ENCODE measurements at regions not wholly inside any gene's neighbourhood (a gene's known extent, or its start where the extent isn't known, plus 50 kb on each side); places are given as distances from the start of the nearest gene placed in this dataset.
A peak's percentile ranks its signal among the peaks of the same experiment; 100 is the strongest.
"Not testable (repeated sequence)": the region's sequence is repeated elsewhere in the genome, so short reads cannot be mapped to it uniquely, and the experiment has no call there.

GRCh38 chr17:13154398-13154797, 136.6 kb upstream of the ELAC2 start:
- 12 to 17% methylated on average over 2 of the region's 2 CpGs for WGBS, 2 experiments (ENCODE audit: low coverage in 1 of 2, low lambda C conversion rate in 2 of 2, missing lambda C conversion rate in 2 of 2)
- peak overlapping the region; percentile 48 for H2AFZ ChIP-seq
- H3K4me3 ChIP-seq = no peak overlapping the region
- DNase-seq = peak; percentile 60
- H3K9me2 ChIP-seq (ENCODE audit: insufficient read depth) = no peaks in the 10 kb centered on the region
- no peaks in the 10 kb centered on the region for H3K27me3 ChIP-seq (replicated peaks; ENCODE audit: insufficient read depth)
- H3K27ac ChIP-seq = peak overlapping the region; percentile 54
- no peaks in the 10 kb centered on the region for H4K20me1 ChIP-seq (ENCODE audit: insufficient read depth)
- H3K9me3 ChIP-seq (ENCODE audit: low read depth) = no peaks in the 10 kb centered on the region
- TF ChIP-seq EZH2phosphoT487 (IDR thresholded peaks at IDR 0.05; ENCODE audit: insufficient read depth, low read depth) = no peak
- no peak for TF ChIP-seq EZH2 (IDR thresholded peaks at IDR 0.05; ENCODE audit: insufficient read depth, poor library complexity, severe bottlenecking)
- peaks cover 58% of the 10 kb centered on the region for H3F3A ChIP-seq (ENCODE audit: insufficient read depth)
- H3K79me2 ChIP-seq (ENCODE audit: insufficient read depth) = no peaks in the 10 kb centered on the region
- in situ Hi-C loops (cut with MboI) = no loop called here
- no peak overlapping the region for H3K4me2 ChIP-seq (ENCODE audit: unreplicated experiment)
- no peaks in the 10 kb centered on the region for H3K36me3 ChIP-seq (ENCODE audit: low read depth)
- H3K4me1 ChIP-seq (ENCODE audit: insufficient read depth) = peaks cover 55% of the 10 kb centered on the region
- H3K9ac ChIP-seq = no peak overlapping the region

DNA sequence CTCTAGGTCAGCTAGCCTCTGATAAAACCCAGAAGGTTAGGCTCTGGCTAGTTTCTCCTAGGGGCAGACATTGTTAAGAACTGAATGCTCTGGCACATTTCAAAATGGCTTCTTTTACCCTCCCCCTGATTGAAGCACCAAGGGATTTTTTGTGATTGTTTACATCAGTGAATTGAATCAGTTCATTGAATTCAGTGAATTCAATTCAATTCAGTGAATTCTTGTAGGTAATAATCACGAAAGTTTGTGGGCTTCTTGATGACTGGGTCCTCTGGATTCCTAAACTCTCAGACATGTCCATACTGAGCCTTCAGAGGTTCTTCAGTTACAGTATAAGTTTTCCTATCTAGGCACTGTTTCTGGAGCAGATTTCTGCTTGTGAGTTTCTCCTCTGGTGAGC, 135.2 kb upstream of the ELAC2 start:
- Histone ChIP-seq H3K9me2 (ENCODE audit: insufficient read depth) (no peaks in the 10 kb centered on the region), H3K9ac (peak overlapping the region; percentile 61), H3K4me1 (ENCODE audit: insufficient read depth) (peaks cover 42% of the 10 kb centered on the region), H3K27ac (peak overlapping the region; percentile 90), H3K27me3 (replicated peaks; ENCODE audit: insufficient read depth) (no peaks in the 10 kb centered on the region), H4K20me1 (ENCODE audit: insufficient read depth) (no peaks in the 10 kb centered on the region), H3K4me3 (peak overlapping the region; percentile 38), H3K9me3 (ENCODE audit: low read depth) (no peaks in the 10 kb centered on the region), H3K36me3 (ENCODE audit: low read depth) (no peaks in the 10 kb centered on the region), H3K4me2 (ENCODE audit: unreplicated experiment) (peak overlapping the region; percentile 61), H2AFZ (peak overlapping the region; percentile 82), H3F3A (ENCODE audit: insufficient read depth) (peaks cover 45% of the 10 kb centered on the region), H3K79me2 (ENCODE audit: insufficient read depth) (no peaks in the 10 kb centered on the region)
- DNase-seq = peak; percentile 85
- in situ Hi-C loops (cut with MboI) = no loop called here
- TF ChIP-seq EZH2 (IDR thresholded peaks at IDR 0.05; ENCODE audit: insufficient read depth, poor library complexity, severe bottlenecking) = no peak
- no peak for TF ChIP-seq EZH2phosphoT487 (IDR thresholded peaks at IDR 0.05; ENCODE audit: insufficient read depth, low read depth)
- 6 to 18% methylated on average over 1 of the region's 1 CpG for WGBS, 2 experiments (ENCODE audit: low coverage in 1 of 2, low lambda C conversion rate in 2 of 2, missing lambda C conversion rate in 2 of 2)

GRCh38 chr17:13152501-13152900, 134.7 kb upstream of the ELAC2 start:
- H3K4me2 ChIP-seq (ENCODE audit: unreplicated experiment) = peak overlapping the region; percentile 61

DNA sequence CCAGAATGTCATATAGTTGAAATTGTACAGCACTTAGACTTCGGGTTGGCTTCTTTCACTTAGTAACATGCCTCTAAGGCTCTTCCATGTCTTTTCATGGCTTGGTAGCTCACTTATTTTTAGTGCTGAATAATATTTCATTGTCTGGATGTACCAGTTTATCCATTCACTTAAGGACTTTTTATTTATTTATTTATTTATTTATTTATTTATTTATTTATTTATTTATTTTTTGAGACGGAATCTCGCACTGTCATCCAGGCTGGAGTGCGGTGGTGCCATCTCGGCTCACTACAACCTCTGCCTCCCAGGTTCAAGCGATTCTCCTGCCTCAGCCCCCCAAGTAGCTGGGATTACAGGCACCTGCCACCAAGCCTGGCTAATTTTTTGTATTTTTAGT, 132.9 kb upstream of the ELAC2 start:
- H3K4me2 ChIP-seq (ENCODE audit: unreplicated experiment); H4K20me1 ChIP-seq (ENCODE audit: insufficient read depth); H3K9me3 ChIP-seq (ENCODE audit: low read depth); H3K27me3 ChIP-seq (replicated peaks; ENCODE audit: insufficient read depth); H2AFZ ChIP-seq; DNase-seq; H3K36me3 ChIP-seq (ENCODE audit: low read depth); H3K79me2 ChIP-seq (ENCODE audit: insufficient read depth); H3K4me3 ChIP-seq; H3K27ac ChIP-seq; in situ Hi-C loops (cut with MboI); H3K9me2 ChIP-seq (ENCODE audit: insufficient read depth); H3K9ac ChIP-seq: not testable (repeated sequence)
- WGBS, 2 experiments (ENCODE audit: low coverage in 1 of 2, low lambda C conversion rate in 2 of 2, missing lambda C conversion rate in 2 of 2) = 65 to 73% methylated on average over 6 of the region's 6 CpGs
- Histone ChIP-seq H3K4me1 (ENCODE audit: insufficient read depth) (peaks cover 33% of the 10 kb centered on the region), H3F3A (ENCODE audit: insufficient read depth) (peaks cover 41% of the 10 kb centered on the region)

More at GRCh38 chr17:13152501-13152900, 134.7 kb upstream of the ELAC2 start:
- Histone ChIP-seq H4K20me1 (ENCODE audit: insufficient read depth) (no peaks in the 10 kb centered on the region), H2AFZ (peak overlapping the region; percentile 82), H3K36me3 (ENCODE audit: low read depth) (no peaks in the 10 kb centered on the region), H3K9me3 (ENCODE audit: low read depth) (no peaks in the 10 kb centered on the region), H3K9ac (peak overlapping the region; percentile 61), H3K4me3 (peak overlapping the region; percentile 38), H3K27me3 (replicated peaks; ENCODE audit: insufficient read depth) (no peaks in the 10 kb centered on the region), H3K79me2 (ENCODE audit: insufficient read depth) (no peaks in the 10 kb centered on the region), H3K4me1 (ENCODE audit: insufficient read depth) (peaks cover 36% of the 10 kb centered on the region), H3K27ac (peak overlapping the region; percentile 90), H3F3A (ENCODE audit: insufficient read depth) (peaks cover 41% of the 10 kb centered on the region), H3K9me2 (ENCODE audit: insufficient read depth) (no peaks in the 10 kb centered on the region)
- 39 to 43% methylated on average over 3 of the region's 3 CpGs for WGBS, 2 experiments (ENCODE audit: low coverage in 1 of 2, low lambda C conversion rate in 2 of 2, missing lambda C conversion rate in 2 of 2)
- in situ Hi-C loops (cut with MboI) = no loop called here
- TF ChIP-seq EZH2 (IDR thresholded peaks at IDR 0.05; ENCODE audit: insufficient read depth, poor library complexity, severe bottlenecking) (no peak), EZH2phosphoT487 (IDR thresholded peaks at IDR 0.05; ENCODE audit: insufficient read depth, low read depth) (no peak)
- DNase-seq = peak; percentile 63

DNA sequence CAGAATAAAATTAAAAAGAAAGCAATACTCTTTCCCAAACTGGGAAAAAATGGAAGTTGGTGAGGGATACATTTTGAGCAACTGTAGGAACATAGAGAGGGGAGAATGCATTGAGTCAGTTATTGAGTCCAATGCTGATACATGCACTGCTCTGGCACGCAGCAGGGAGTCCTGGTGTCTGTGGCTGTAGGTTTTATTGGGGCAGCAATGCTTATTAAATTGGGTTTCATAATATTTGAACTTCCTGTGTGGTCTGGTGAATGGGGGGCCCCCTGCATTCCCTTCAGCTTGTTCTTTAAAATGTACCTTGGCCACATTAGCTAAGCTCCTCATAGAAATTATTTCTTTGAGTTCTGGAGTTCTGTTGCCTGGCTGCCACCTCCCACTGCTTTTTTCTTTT, 125.2 kb upstream of the ELAC2 start:
- no peak for DNase-seq
- Histone ChIP-seq H3K27ac (no peak overlapping the region), H3K4me3 (no peak overlapping the region), H3K9ac (no peak overlapping the region), H2AFZ (no peak overlapping the region), H3K4me2 (ENCODE audit: unreplicated experiment) (no peak overlapping the region), H4K20me1 (ENCODE audit: insufficient read depth) (no peaks in the 10 kb centered on the region), H3K36me3 (ENCODE audit: low read depth) (no peaks in the 10 kb centered on the region), H3K9me2 (ENCODE audit: insufficient read depth) (no peaks in the 10 kb centered on the region), H3K9me3 (ENCODE audit: low read depth) (no peaks in the 10 kb centered on the region), H3K4me1 (ENCODE audit: insufficient read depth) (no peaks in the 10 kb centered on the region; the same call in 1 of the 2 replicates), H3K27me3 (replicated peaks; ENCODE audit: insufficient read depth) (no peaks in the 10 kb centered on the region), H3F3A (ENCODE audit: insufficient read depth) (no peaks in the 10 kb centered on the region), H3K79me2 (ENCODE audit: insufficient read depth) (no peaks in the 10 kb centered on the region)
- WGBS, 2 experiments (ENCODE audit: low coverage in 1 of 2, low lambda C conversion rate in 2 of 2, missing lambda C conversion rate in 2 of 2) = 83 to 100% methylated on average over 1 of the region's 1 CpG
- in situ Hi-C loops (cut with MboI) = no loop called here
- TF ChIP-seq EZH2phosphoT487 (IDR thresholded peaks at IDR 0.05; ENCODE audit: insufficient read depth, low read depth) (no peak), EZH2 (IDR thresholded peaks at IDR 0.05; ENCODE audit: insufficient read depth, poor library complexity, severe bottlenecking) (no peak)

All from GM23248 (cell line).